Hepatocyte (in vitro differentiated cells): ENCODE measurements at regions not wholly inside any gene's neighbourhood (a gene's known extent, or its start where the extent isn't known, plus 50 kb on each side); places are given as distances from the start of the nearest gene placed in this dataset.

Experiments
- DNase-seq: peaks from one replicate; pipeline ENCODE4 v3.0.0-alpha.2; 2016; ENCODE audit warnings: low spot score
- H2AFZ ChIP-seq: fragments of 200-600 bp; sonication (generic); 2 replicates; pipeline ENCODE4 v1.6.0; 2016; ENCODE audit warnings: antibody characterized with exemption, mild to moderate bottlenecking
- H3K27ac ChIP-seq: fragments of 200-600 bp; sonication (generic); 2 replicates; pipeline ENCODE4 v1.5.1; 2016; ENCODE audit warnings: mild to moderate bottlenecking
- H3K27me3 ChIP-seq: fragments of 200-600 bp; sonication (generic); 2 replicates; pipeline ENCODE4 v1.6.1; 2016
- H3K36me3 ChIP-seq: fragments of 200-600 bp; sonication (generic); replicated peaks from 2 replicates; pipeline ENCODE4 v1.5.1; 2016; ENCODE audit warnings: low read depth; ENCODE audit not compliant: insufficient read depth
- H3K4me1 ChIP-seq: fragments of 200-600 bp; sonication (generic); 2 replicates; pipeline ENCODE4 v1.5.1; 2016; ENCODE audit warnings: mild to moderate bottlenecking, moderate library complexity; ENCODE audit not compliant: insufficient read depth
- H3K4me2 ChIP-seq: fragments of 200-600 bp; sonication (generic); 2 replicates; pipeline ENCODE4 v1.6.0; 2016
- H3K4me3 ChIP-seq: fragments of 200-600 bp; sonication (generic); 2 replicates; pipeline ENCODE4 v1.5.1; 2016; ENCODE audit warnings: mild to moderate bottlenecking
- H3K79me2 ChIP-seq: fragments of 200-600 bp; sonication (generic); 2 replicates; pipeline ENCODE4 v1.6.0; 2017; ENCODE audit warnings: mild to moderate bottlenecking
- H3K9me2 ChIP-seq: fragments of 200-600 bp; sonication (generic); replicated peaks from 2 replicates; pipeline ENCODE4 v1.6.0; 2017; ENCODE audit warnings: mild to moderate bottlenecking; ENCODE audit not compliant: insufficient read depth
- H3K9me3 ChIP-seq: fragments of 200-600 bp; sonication (generic); 2 replicates; pipeline ENCODE4 v1.5.1; 2016; ENCODE audit warnings: low read depth, mild to moderate bottlenecking
- H4K20me1 ChIP-seq: fragments of 200-600 bp; sonication (generic); 2 replicates; pipeline ENCODE4 v1.6.0; 2016; ENCODE audit warnings: mild to moderate bottlenecking; ENCODE audit not compliant: insufficient read depth, poor library complexity, severe bottlenecking
- CTCF ChIP-seq: fragments of 200-600 bp; sonication (generic); IDR thresholded peaks from 2 replicates; pipeline ENCODE4 v1.5.1; 2016; ENCODE audit warnings: antibody characterized with exemption, mild to moderate bottlenecking; ENCODE audit not compliant: poor library complexity
- EZH2 ChIP-seq: fragments of 200-600 bp; sonication (generic); IDR thresholded peaks from 2 replicates; pipeline ENCODE4 v1.6.1; 2016; ENCODE audit warnings: antibody characterized with exemption, mild to moderate bottlenecking, borderline replicate concordance
- EZH2phosphoT487 ChIP-seq: fragments of 200-600 bp; sonication (generic); IDR thresholded peaks from one replicate; pipeline ENCODE4 v1.6.1; 2018; ENCODE audit warnings: antibody characterized with exemption, mild to moderate bottlenecking, low read depth, moderate library complexity; ENCODE audit not compliant: unreplicated experiment, severe bottlenecking
- WGBS: methylation state at CpG from one replicate; pipeline ENCODE4 v1.1.6; 2016; ENCODE audit warnings: low lambda C conversion rate; ENCODE audit errors: missing lambda C conversion rate; 5-methylcytosine and 5-hydroxymethylcytosine counted together

- Histone ChIP-seq H2AFZ (no peak overlapping the region), H3K4me2 (no peak overlapping the region), H3K27ac (no peak overlapping the region), H3K9me2 (no peaks in the 10 kb centered on the region), H3K27me3 (no peaks in the 10 kb centered on the region), H3K79me2 (no peaks in the 10 kb centered on the region), H3K4me1 (no peaks in the 10 kb centered on the region), H3K36me3 (no peaks in the 10 kb centered on the region), H3K4me3 (no peak overlapping the region), H3K9me3 (no peaks in the 10 kb centered on the region), H4K20me1 (no peaks in the 10 kb centered on the region)
- peak; percentile 26 for TF ChIP-seq CTCF
- no peak for TF ChIP-seq EZH2
- no peak for TF ChIP-seq EZH2phosphoT487
- WGBS, result 79% methylated on average over 6 of the region's 6 CpGs
- DNase-seq, result peak; percentile 7
Observed at GRCh38 chrX:42678133-42678532, 99.8 kb downstream of the PPP1R2C start.

GRCh38 chrX:42673301-42673810 lies 104.6 kb downstream of the PPP1R2C start:
- no peaks in the 10 kb centered on the region for H4K20me1 ChIP-seq
- no peaks in the 10 kb centered on the region for H3K79me2 ChIP-seq
- no peaks in the 10 kb centered on the region for H3K9me2 ChIP-seq
- no peaks in the 10 kb centered on the region for H3K4me1 ChIP-seq
- peak; percentile 18 for DNase-seq
- no peak for TF ChIP-seq EZH2
- TF ChIP-seq EZH2phosphoT487, result no peak
- no peak for TF ChIP-seq CTCF
- no peak overlapping the region for H3K27ac ChIP-seq
- no peaks in the 10 kb centered on the region for H3K9me3 ChIP-seq
- no peaks in the 10 kb centered on the region for H3K27me3 ChIP-seq
- H3K4me3 ChIP-seq, result no peak overlapping the region
- no peaks in the 10 kb centered on the region for H3K36me3 ChIP-seq
- no peak overlapping the region for H2AFZ ChIP-seq
- no peak overlapping the region for H3K4me2 ChIP-seq

- Histone ChIP-seq H3K36me3 (no peaks in the 10 kb centered on the region), H2AFZ (no peak overlapping the region), H3K9me3 (no peaks in the 10 kb centered on the region), H4K20me1 (no peaks in the 10 kb centered on the region), H3K9me2 (no peaks in the 10 kb centered on the region), H3K4me3 (no peak overlapping the region), H3K27ac (no peak overlapping the region), H3K4me2 (no peak overlapping the region), H3K79me2 (no peaks in the 10 kb centered on the region), H3K27me3 (no peaks in the 10 kb centered on the region), H3K4me1 (no peaks in the 10 kb centered on the region)
- TF ChIP-seq EZH2phosphoT487 (no peak), EZH2 (no peak), CTCF (no peak)
- WGBS, result 63% methylated on average over 3 of the region's 3 CpGs
- DNase-seq, result no peak
Observed at GRCh38 chrX:42664680-42665079, 113.3 kb downstream of the PPP1R2C start.

GRCh38 chrX:42628471-42628870 lies 149.5 kb downstream of the PPP1R2C start:
- TF ChIP-seq EZH2 (no peak), CTCF (no peak), EZH2phosphoT487 (no peak)
- H3K27ac ChIP-seq, result peak overlapping the region; percentile 72
- no peak overlapping the region for H2AFZ ChIP-seq
- H3K4me2 ChIP-seq, result no peak overlapping the region
- H3K9me2 ChIP-seq, result no peaks in the 10 kb centered on the region
- no peaks in the 10 kb centered on the region for H4K20me1 ChIP-seq
- no peaks in the 10 kb centered on the region for H3K79me2 ChIP-seq
- H3K36me3 ChIP-seq, result no peaks in the 10 kb centered on the region
- peak; percentile 12 for DNase-seq
- no peaks in the 10 kb centered on the region for H3K27me3 ChIP-seq
- no peaks in the 10 kb centered on the region for H3K9me3 ChIP-seq
- no peak overlapping the region for H3K4me3 ChIP-seq
- H3K4me1 ChIP-seq, result peaks cover 12% of the 10 kb centered on the region
